GM03348 (cell line): ENCODE measurements at regions not wholly inside any gene's neighbourhood (a gene's known extent, or its start where the extent isn't known, plus 50 kb on each side); places are given as distances from the start of the nearest gene placed in this dataset.
"Not testable (repeated sequence)": the region's sequence is repeated elsewhere in the genome, so short reads cannot be mapped to it uniquely, and the experiment has no call there.

Experiments
- DNase-seq: peaks from one replicate; pipeline ENCODE4 v3.0.0; 2012; ENCODE audit warnings: low spot score

GRCh38 chr2:166743482-166743881 lies 144.8 kb upstream of the XIRP2 start:
- not testable (repeated sequence) for DNase-seq

GRCh38 chr2:166727095-166727494 lies 161.2 kb upstream of the XIRP2 start:
- no peak for DNase-seq

- DNase-seq, result no peak
Observed at GRCh38 chr2:166725927-166726924, 162.1 kb upstream of the XIRP2 start.

- DNase-seq, result no peak
Observed at GRCh38 chr2:166716968-166717367, 171.3 kb upstream of the XIRP2 start.

- no peak for DNase-seq
Observed at GRCh38 chr2:166700079-166700478, 188.2 kb upstream of the XIRP2 start.

GRCh38 chr2:166695154-166695553 lies 193.1 kb upstream of the XIRP2 start:
- no peak for DNase-seq

GRCh38 chr2:166686057-166686456 lies 192.0 kb upstream of the SCN7A start:
- not testable (repeated sequence) for DNase-seq

- DNase-seq, result no peak
Observed at GRCh38 chr2:166677996-166678395, 183.9 kb upstream of the SCN7A start.

GRCh38 chr2:166676716-166677115 lies 182.7 kb upstream of the SCN7A start:
- no peak for DNase-seq

- no peak for DNase-seq
Observed at GRCh38 chr2:166675553-166675952, 181.5 kb upstream of the SCN7A start.

- no peak for DNase-seq
Observed at GRCh38 chr2:166673986-166674385, 179.9 kb upstream of the SCN7A start.

GRCh38 chr2:166671801-166672200 lies 177.8 kb upstream of the SCN7A start:
- no peak for DNase-seq

GRCh38 chr2:166671235-166671634 lies 177.2 kb upstream of the SCN7A start:
- no peak for DNase-seq

GRCh38 chr2:166665991-166666940 lies 172.2 kb upstream of the SCN7A start:
- no peak for DNase-seq

- DNase-seq, result no peak
Observed at GRCh38 chr2:166661824-166662223, 167.8 kb upstream of the SCN7A start.

GRCh38 chr2:166661391-166661790 lies 167.3 kb upstream of the SCN7A start:
- no peak for DNase-seq

- DNase-seq, result no peak
Observed at GRCh38 chr2:166658901-166659300, 164.9 kb upstream of the SCN7A start.

- DNase-seq, result no peak
Observed at GRCh38 chr2:166653185-166653813, 159.2 kb upstream of the SCN7A start.

- DNase-seq, result no peak
Observed at GRCh38 chr2:166651991-166652390, 157.9 kb upstream of the SCN7A start.

- no peak for DNase-seq
Observed at GRCh38 chr2:166651080-166651675, 157.1 kb upstream of the SCN7A start.

- DNase-seq, result no peak
Observed at GRCh38 chr2:166647935-166648334, 153.9 kb upstream of the SCN7A start.

GRCh38 chr2:166643980-166644379 lies 149.9 kb upstream of the SCN7A start:
- no peak for DNase-seq
